MCF 10A (cell line): ENCODE measurements at regions not wholly inside any gene's neighbourhood (a gene's known extent, or its start where the extent isn't known, plus 50 kb on each side); places are given as distances from the start of the nearest gene placed in this dataset.
"Not testable (repeated sequence)": the region's sequence is repeated elsewhere in the genome, so short reads cannot be mapped to it uniquely, and the experiment has no call there.

Experiments
- BruUV-seq: library from RNA; stranded (reverse); fragments of 400-500 nt; replicated peaks from 2 replicates; lab custom pipeline; 2021; lab: Mats Ljungman, UMichigan
- CTCF ChIA-PET: fragments of 300-600 bp; sonication (Branson Sonifier 250); formaldehyde crosslinking; extraction: SDS; loops from one replicate; lab custom pipeline; 2021; ENCODE audit warnings: antibody characterized with exemption, inconsistent platforms; lab: Yijun Ruan, JAX
- POLR2A ChIA-PET: fragments of 300-600, 350-650 bp; sonication (Branson Sonifier 250); formaldehyde crosslinking; extraction: SDS; loops from one replicate; lab custom pipeline; 2020; ENCODE audit warnings: antibody characterized with exemption, inconsistent platforms; lab: Yijun Ruan, JAX
- DNase-seq: peaks from one replicate; pipeline ENCODE4 v3.0.0-alpha.2; 2018; ENCODE audit not compliant: unreplicated experiment
- H3K27ac Mint-ChIP-seq: one replicate; pipeline ENCODE4 v1.8.0; 2022; ENCODE audit warnings: mild to moderate bottlenecking, low read depth, mixed read lengths; ENCODE audit not compliant: unreplicated experiment
- H3K27me3 Mint-ChIP-seq: one replicate; pipeline ENCODE4 v1.8.0; 2022; ENCODE audit warnings: mixed read lengths; ENCODE audit not compliant: insufficient read depth, unreplicated experiment
- H3K36me3 Mint-ChIP-seq: one replicate; pipeline ENCODE4 v1.8.0; 2022; ENCODE audit warnings: mild to moderate bottlenecking, moderate library complexity, mixed read lengths; ENCODE audit not compliant: insufficient read depth, unreplicated experiment
- H3K4me1 Mint-ChIP-seq: one replicate; pipeline ENCODE4 v1.8.0; 2022; ENCODE audit warnings: mixed read lengths; ENCODE audit not compliant: insufficient read depth, unreplicated experiment
- H3K4me3 Mint-ChIP-seq: one replicate; pipeline ENCODE4 v1.8.0; 2022; ENCODE audit warnings: mild to moderate bottlenecking, moderate library complexity, mixed read lengths; ENCODE audit not compliant: unreplicated experiment
- H3K9me3 Mint-ChIP-seq: one replicate; pipeline ENCODE4 v1.8.0; 2022; ENCODE audit warnings: mixed read lengths; ENCODE audit not compliant: unreplicated experiment
- CTCF ChIP-seq: fragments of 200-600 bp; IDR thresholded peaks from one replicate; pipeline ENCODE4 v1.8.0; 2022; ENCODE audit warnings: antibody characterized with exemption, mild to moderate bottlenecking; ENCODE audit not compliant: unreplicated experiment
- intact Hi-C: fragments of 100-400 bp; cut with micrococcal nuclease; formaldehyde crosslinking; loops from 2 replicates; pipeline ENCODE4 v1.14.1; 2022

- no peak for DNase-seq
- Mint-ChIP-seq H3K27ac (no peak overlapping the region), H3K4me3 (no peak overlapping the region), H3K4me1 (no peaks in the 10 kb centered on the region), H3K27me3 (no peaks in the 10 kb centered on the region), H3K9me3 (no peaks in the 10 kb centered on the region), H3K36me3 (no peaks in the 10 kb centered on the region)
- intact Hi-C loops = no loop called here
- BruUV-seq = no TSS peak
- CTCF ChIA-PET = interaction anchor here (0.6 to 3.3 kb wide), 8 partner anchors 14 to 829 kb away, joined by 3 to 11 read pairs (median 3); no protein-coding TSS in a partner anchor
- TF ChIP-seq CTCF = no peak
- POLR2A ChIA-PET = interaction anchor here (0.7 to 1.3 kb wide), 3 partner anchors 10 to 13 kb away, joined by 3 to 4 read pairs (median 4); no protein-coding TSS in a partner anchor
Observed at GRCh38 chr1:221246628-221247415, 367.6 kb downstream of the HLX start.

- no peaks in the 10 kb centered on the region for H3K4me1 Mint-ChIP-seq
- intact Hi-C loops = no loop called here
- TF ChIP-seq CTCF = no peak
- CTCF ChIA-PET = interaction anchor here (0.8 to 3.4 kb wide), 3 partner anchors 12 to 57 kb away, joined by 3 to 27 read pairs (median 5); no protein-coding TSS in a partner anchor
- no peaks in the 10 kb centered on the region for H3K9me3 Mint-ChIP-seq
- H3K4me3 Mint-ChIP-seq = no peak overlapping the region
- no peaks in the 10 kb centered on the region for H3K27me3 Mint-ChIP-seq
- no peaks in the 10 kb centered on the region for H3K36me3 Mint-ChIP-seq
- POLR2A ChIA-PET = no interaction called here
- H3K27ac Mint-ChIP-seq = no peak overlapping the region
- DNase-seq = no peak
- no TSS peak for BruUV-seq
Observed at GRCh38 chr1:221251580-221251979, 372.3 kb downstream of the HLX start.

- ChIA-PET CTCF (interaction anchor here (1.0 kb wide), 1 partner anchor 9 kb away, joined by 6 read pairs; no protein-coding TSS in a partner anchor), POLR2A (interaction anchor here (0.6 kb wide), 1 partner anchor 430 kb away, joined by 3 read pairs; no protein-coding TSS in a partner anchor)
- TF ChIP-seq CTCF = no peak
- Mint-ChIP-seq H3K27me3 (no peaks in the 10 kb centered on the region), H3K4me1 (no peaks in the 10 kb centered on the region), H3K4me3 (no peak overlapping the region), H3K36me3 (no peaks in the 10 kb centered on the region), H3K27ac (no peak overlapping the region), H3K9me3 (no peaks in the 10 kb centered on the region)
- intact Hi-C loops = no loop called here
- no TSS peak for BruUV-seq
- no peak for DNase-seq
Observed at GRCh38 chr1:221254813-221255212, 375.6 kb downstream of the HLX start.

- Mint-ChIP-seq H3K4me1 (no peaks in the 10 kb centered on the region), H3K36me3 (no peaks in the 10 kb centered on the region)
Observed at GRCh38 chr1:221256773-221257172, 377.5 kb downstream of the HLX start.

GRCh38 chr1:221257548-221257947 lies 378.3 kb downstream of the HLX start:
- H3K4me1 Mint-ChIP-seq, H3K9me3 Mint-ChIP-seq, H3K27me3 Mint-ChIP-seq, H3K36me3 Mint-ChIP-seq, POLR2A ChIA-PET, H3K27ac Mint-ChIP-seq, H3K4me3 Mint-ChIP-seq, BruUV-seq, DNase-seq, intact Hi-C loops, CTCF ChIA-PET: not testable (repeated sequence)

More at GRCh38 chr1:221256773-221257172, 377.5 kb downstream of the HLX start:
- BruUV-seq = no TSS peak
- no peak for TF ChIP-seq CTCF
- no peaks in the 10 kb centered on the region for H3K27me3 Mint-ChIP-seq
- H3K4me3 Mint-ChIP-seq = no peak overlapping the region
- intact Hi-C loops = no loop called here
- ChIA-PET POLR2A (interaction anchor here (0.8 to 1.5 kb wide), 2 partner anchors 10 to 36 kb away, joined by 4 read pairs; no protein-coding TSS in a partner anchor), CTCF (no interaction called here)
- H3K27ac Mint-ChIP-seq = no peak overlapping the region
- no peak for DNase-seq
- peaks cover under 1% of the 10 kb centered on the region for H3K9me3 Mint-ChIP-seq

- not testable (repeated sequence) for H3K36me3 Mint-ChIP-seq, DNase-seq, H3K4me3 Mint-ChIP-seq, H3K4me1 Mint-ChIP-seq, BruUV-seq, H3K9me3 Mint-ChIP-seq, H3K27ac Mint-ChIP-seq, H3K27me3 Mint-ChIP-seq
- ChIA-PET CTCF (interaction anchor here (0.9 to 6.3 kb wide), 8 partner anchors 10 to 1192 kb away, joined by 3 to 145 read pairs (median 12); no protein-coding TSS in a partner anchor), POLR2A (interaction anchor here (0.6 kb wide), 1 partner anchor 605 kb away, joined by 3 read pairs; no protein-coding TSS in a partner anchor)
- intact Hi-C loops = loop anchor here (1.0 to 10.0 kb wide), 2 partner anchors 174 to 902 kb away; no protein-coding TSS in a partner anchor
Observed at GRCh38 chr1:221262677-221263076, 383.4 kb downstream of the HLX start.
